ENCODE measurements at regions not wholly inside any gene's neighbourhood (a gene's known extent, or its start where the extent isn't known, plus 50 kb on each side); places are given as distances from the start of the nearest gene placed in this dataset.

GRCh38 chr14:30484201-30484600 lies 74.8 kb upstream of the G2E3 start:
- TF ChIP-seq CTCF (IDR thresholded peaks at IDR 0.05) (no peak), POLR2A (IDR thresholded peaks at IDR 0.05) (no peak)

All from ovary (tissue), 3 donors.